Endothelial cell (in vitro differentiated cells): ENCODE measurements at regions not wholly inside any gene's neighbourhood (a gene's known extent, or its start where the extent isn't known, plus 50 kb on each side); places are given as distances from the start of the nearest gene placed in this dataset.
"Not testable (repeated sequence)": the region's sequence is repeated elsewhere in the genome, so short reads cannot be mapped to it uniquely, and the experiment has no call there.

ENCODE experiments used
- DNase-seq: peaks from one replicate; pipeline ENCODE4 v3.0.0; 2021; ENCODE audit warnings: low spot score
- H3K27ac Mint-ChIP-seq: one replicate; pipeline ENCODE4 v1.8.0; 2021; ENCODE audit warnings: mixed read lengths, inconsistent platforms; ENCODE audit not compliant: unreplicated experiment
- H3K27me3 Mint-ChIP-seq: one replicate; pipeline ENCODE4 v1.8.0; 2021; ENCODE audit warnings: mild to moderate bottlenecking, moderate library complexity, mixed read lengths, inconsistent platforms; ENCODE audit not compliant: unreplicated experiment
- H3K36me3 Mint-ChIP-seq: one replicate; pipeline ENCODE4 v1.8.0; 2021; ENCODE audit warnings: mild to moderate bottlenecking, low read depth, mixed read lengths, inconsistent platforms; ENCODE audit not compliant: unreplicated experiment
- H3K4me1 Mint-ChIP-seq: one replicate; pipeline ENCODE4 v1.8.0; 2021; ENCODE audit warnings: mild to moderate bottlenecking, mixed read lengths, inconsistent platforms; ENCODE audit not compliant: unreplicated experiment
- H3K4me3 Mint-ChIP-seq: one replicate; pipeline ENCODE4 v1.8.0; 2021; ENCODE audit warnings: mild to moderate bottlenecking, mixed read lengths, inconsistent platforms; ENCODE audit not compliant: unreplicated experiment
- H3K9me3 Mint-ChIP-seq: one replicate; pipeline ENCODE4 v1.8.0; 2021; ENCODE audit warnings: mixed read lengths, inconsistent platforms; ENCODE audit not compliant: unreplicated experiment
- TF ChIP-seq, protein P1 (sequence below): fragments of 200-600 bp; sonication (generic); IDR thresholded peaks from one replicate; pipeline ENCODE4 v1.5.0; 2021; ENCODE audit warnings: antibody characterized with exemption; ENCODE audit not compliant: unreplicated experiment

DNA sequence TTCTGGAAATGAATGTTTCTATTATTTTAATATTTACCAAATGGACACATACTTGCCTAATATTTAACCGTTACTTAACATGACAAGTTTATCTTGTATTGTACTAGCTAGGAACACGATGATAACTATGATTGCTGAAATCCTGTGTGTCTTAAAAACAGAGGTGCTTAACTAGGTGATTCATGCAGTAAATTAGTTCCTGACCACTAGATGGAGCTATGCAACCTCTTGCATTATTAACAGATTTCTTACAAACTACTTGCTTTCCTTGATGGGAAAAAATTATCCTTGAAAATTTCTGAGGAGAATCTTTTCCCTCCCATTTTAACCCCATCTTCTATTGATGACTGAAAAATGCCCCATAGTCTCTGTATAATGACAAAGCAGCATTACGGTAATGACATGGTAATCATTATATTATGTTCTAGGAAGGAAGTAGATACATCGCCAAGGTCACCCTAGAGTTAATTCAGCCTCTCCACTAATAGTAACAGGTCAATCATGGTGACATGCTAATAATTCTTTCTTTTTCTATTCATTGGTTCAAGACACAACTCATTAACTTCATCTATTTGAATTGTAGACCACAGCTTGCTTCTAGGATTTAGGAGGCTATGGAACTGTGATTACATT lies 844.2 kb downstream of the RAPGEF2 start:
- Mint-ChIP-seq H3K36me3 (no peaks in the 10 kb centered on the region), H3K9me3 (no peaks in the 10 kb centered on the region), H3K27ac (no peak overlapping the region), H3K4me1 (no peaks in the 10 kb centered on the region), H3K27me3 (no peaks in the 10 kb centered on the region), H3K4me3 (no peak overlapping the region)
- TF ChIP-seq, protein P1, sequence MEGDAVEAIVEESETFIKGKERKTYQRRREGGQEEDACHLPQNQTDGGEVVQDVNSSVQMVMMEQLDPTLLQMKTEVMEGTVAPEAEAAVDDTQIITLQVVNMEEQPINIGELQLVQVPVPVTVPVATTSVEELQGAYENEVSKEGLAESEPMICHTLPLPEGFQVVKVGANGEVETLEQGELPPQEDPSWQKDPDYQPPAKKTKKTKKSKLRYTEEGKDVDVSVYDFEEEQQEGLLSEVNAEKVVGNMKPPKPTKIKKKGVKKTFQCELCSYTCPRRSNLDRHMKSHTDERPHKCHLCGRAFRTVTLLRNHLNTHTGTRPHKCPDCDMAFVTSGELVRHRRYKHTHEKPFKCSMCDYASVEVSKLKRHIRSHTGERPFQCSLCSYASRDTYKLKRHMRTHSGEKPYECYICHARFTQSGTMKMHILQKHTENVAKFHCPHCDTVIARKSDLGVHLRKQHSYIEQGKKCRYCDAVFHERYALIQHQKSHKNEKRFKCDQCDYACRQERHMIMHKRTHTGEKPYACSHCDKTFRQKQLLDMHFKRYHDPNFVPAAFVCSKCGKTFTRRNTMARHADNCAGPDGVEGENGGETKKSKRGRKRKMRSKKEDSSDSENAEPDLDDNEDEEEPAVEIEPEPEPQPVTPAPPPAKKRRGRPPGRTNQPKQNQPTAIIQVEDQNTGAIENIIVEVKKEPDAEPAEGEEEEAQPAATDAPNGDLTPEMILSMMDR, result peak; percentile 86
- DNase-seq, result no peak

DNA sequence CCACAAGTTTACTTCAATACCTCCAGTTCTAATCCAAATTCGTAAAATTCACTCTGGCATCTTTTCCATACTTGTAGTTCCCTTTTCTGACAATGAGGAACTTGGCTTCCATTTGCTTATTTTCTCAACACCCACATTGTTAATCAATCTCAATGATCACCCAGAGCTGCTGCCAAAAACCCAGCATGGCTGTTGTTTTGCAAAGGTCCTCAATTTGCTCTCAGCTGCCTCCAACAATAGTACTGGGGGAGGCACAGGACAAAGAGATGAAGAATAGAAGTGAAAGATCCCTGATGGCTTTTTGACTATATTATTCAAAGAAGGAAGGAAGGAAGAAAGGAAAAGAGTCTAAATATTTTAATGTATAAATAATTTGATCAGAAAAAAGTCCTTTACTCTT lies 847.8 kb downstream of the RAPGEF2 start:
- H3K4me3 Mint-ChIP-seq, result no peak overlapping the region
- H3K27ac Mint-ChIP-seq, result no peak overlapping the region
- TF ChIP-seq, protein P1, result no peak
- H3K4me1 Mint-ChIP-seq, result no peaks in the 10 kb centered on the region
- DNase-seq, result no peak
- no peaks in the 10 kb centered on the region for H3K36me3 Mint-ChIP-seq
- H3K27me3 Mint-ChIP-seq, result no peaks in the 10 kb centered on the region
- H3K9me3 Mint-ChIP-seq, result no peaks in the 10 kb centered on the region

DNA sequence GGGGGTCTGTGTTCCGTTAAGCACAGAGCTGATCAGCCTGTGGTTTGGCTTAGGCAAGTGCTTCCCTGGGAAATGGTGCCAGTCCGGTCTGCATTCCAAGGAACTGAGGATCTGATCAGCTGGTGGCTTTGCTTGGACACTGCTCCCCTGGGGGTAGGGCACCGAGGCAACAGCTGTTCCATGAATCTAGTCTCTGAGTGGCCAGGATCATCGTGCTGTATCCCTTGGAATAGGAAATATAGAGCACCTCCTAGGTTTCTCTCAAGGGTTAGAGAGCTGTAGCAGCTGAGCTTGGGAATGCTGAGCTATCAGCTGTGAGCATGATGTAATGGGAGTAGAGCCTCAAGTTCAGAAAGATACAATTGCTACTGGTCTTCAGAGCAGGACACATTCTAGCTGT lies 863.9 kb downstream of the RAPGEF2 start:
- Mint-ChIP-seq H3K27me3 (no peaks in the 10 kb centered on the region), H3K36me3 (no peaks in the 10 kb centered on the region), H3K27ac (no peak overlapping the region), H3K9me3 (no peaks in the 10 kb centered on the region), H3K4me1 (no peaks in the 10 kb centered on the region), H3K4me3 (no peak overlapping the region)
- TF ChIP-seq, protein P1, result no peak
- no peak for DNase-seq

DNA sequence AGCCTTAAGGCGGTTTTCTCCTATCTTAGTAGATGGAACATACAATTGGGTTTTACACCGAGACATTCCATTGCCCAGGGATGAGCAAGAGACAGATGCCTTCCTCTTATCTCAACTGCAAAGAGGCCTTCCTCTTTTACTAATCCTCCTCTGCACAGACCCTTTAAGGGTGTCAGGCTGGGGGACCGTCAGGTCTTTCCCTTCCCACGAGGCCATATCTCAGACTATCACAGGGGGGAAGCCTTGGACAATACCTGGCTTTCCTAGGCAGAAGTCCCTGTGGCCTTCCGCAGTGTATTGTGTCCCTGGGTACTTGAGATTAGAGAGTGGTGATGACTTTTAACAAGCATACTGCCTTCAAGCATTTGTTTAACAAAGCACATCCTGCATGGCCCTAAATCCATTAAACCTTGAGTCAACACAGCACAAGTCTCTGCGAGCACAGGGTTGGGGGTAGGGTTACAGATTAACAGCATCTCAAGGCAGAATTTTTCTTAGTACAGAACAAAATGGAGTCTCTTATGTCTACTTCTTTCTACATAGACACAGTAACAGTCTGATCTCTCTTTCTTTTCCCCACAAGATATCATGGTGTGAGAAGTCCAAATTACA lies 874.1 kb downstream of the RAPGEF2 start:
- H3K27me3 Mint-ChIP-seq, H3K4me3 Mint-ChIP-seq, H3K27ac Mint-ChIP-seq, DNase-seq, H3K9me3 Mint-ChIP-seq, H3K4me1 Mint-ChIP-seq, H3K36me3 Mint-ChIP-seq: not testable (repeated sequence)

GRCh38 chr4:159977907-159978617 lies 875.2 kb downstream of the RAPGEF2 start:
- DNase-seq, result no peak
- Mint-ChIP-seq H3K4me3 (no peak overlapping the region), H3K27me3 (no peaks in the 10 kb centered on the region), H3K4me1 (no peaks in the 10 kb centered on the region), H3K9me3 (no peaks in the 10 kb centered on the region), H3K27ac (no peak overlapping the region), H3K36me3 (no peaks in the 10 kb centered on the region)
- TF ChIP-seq, protein P1, result no peak
